H1 (cell line): ENCODE measurements at regions not wholly inside any gene's neighbourhood (a gene's known extent, or its start where the extent isn't known, plus 50 kb on each side); places are given as distances from the start of the nearest gene placed in this dataset.

Experiments
- CTCF ChIA-PET: fragments of 300-600 bp; sonication (Branson Sonifier 250); formaldehyde crosslinking; loops from one replicate; lab custom pipeline; 2021; ENCODE audit not compliant: partially characterized antibody; lab: Charles Lee
- POLR2A ChIA-PET: fragments of 300-600 bp; sonication (Branson Sonifier 250); formaldehyde crosslinking; loops from one replicate; lab custom pipeline; 2021; ENCODE audit warnings: inconsistent platforms; ENCODE audit not compliant: partially characterized antibody; lab: Charles Lee
- DNase-seq, 2 experiments: peaks; one replicate each; pipeline versions ENCODE4 v3.0.0 to v3.0.0-alpha.2; 2010 to 2022; ENCODE audit warnings: low spot score in 2 of 2, low read depth in 1 of 2, mixed read lengths in 1 of 2
- FAIRE-seq: peaks from 2 replicates; lab custom pipeline; 2011; peaks lifted over from hg19 to GRCh38; lab: Jason Lieb, UNC
- H2AFZ ChIP-seq: 2 replicates; pipeline ENCODE4 v1.8.1; 2012; ENCODE audit warnings: low read length, inconsistent platforms
- H2AK5ac ChIP-seq: 2 replicates; pipeline ENCODE4 v1.6.1; 2013; ENCODE audit warnings: low read depth, low read length
- H2BK120ac ChIP-seq: replicated peaks from 2 replicates; pipeline ENCODE3; 2013; ENCODE audit warnings: low read depth, low read length, inconsistent platforms
- H2BK12ac ChIP-seq: 2 replicates; pipeline ENCODE4 v1.6.1; 2013; ENCODE audit warnings: low read depth, low read length
- H2BK15ac ChIP-seq: 2 replicates; pipeline ENCODE4 v1.6.1; 2013; ENCODE audit warnings: low read length
- H2BK20ac ChIP-seq: 2 replicates; pipeline ENCODE4 v1.6.1; 2013; ENCODE audit warnings: low read length
- H2BK5ac ChIP-seq: 2 replicates; pipeline ENCODE4 v1.6.1; 2013; ENCODE audit warnings: low read depth, low read length
- H3K14ac ChIP-seq: 2 replicates; pipeline ENCODE4 v1.6.1; 2013; ENCODE audit warnings: inconsistent platforms; ENCODE audit not compliant: insufficient read length
- H3K18ac ChIP-seq: 2 replicates; pipeline ENCODE4 v1.6.1; 2013; ENCODE audit warnings: low read length; ENCODE audit errors: extremely low read depth
- H3K23ac ChIP-seq: 2 replicates; pipeline ENCODE4 v1.6.1; 2013; ENCODE audit warnings: inconsistent platforms; ENCODE audit not compliant: insufficient read length
- H3K23me2 ChIP-seq: 2 replicates; pipeline ENCODE4 v1.6.1; 2013; ENCODE audit warnings: low read depth, low read length
- H3K27ac ChIP-seq: 2 replicates; pipeline ENCODE4 v1.6.1; 2011; ENCODE audit warnings: low read depth, low read length, inconsistent platforms
- H3K27me3 ChIP-seq, 4 experiments: replicated peaks in 1 of 4; 1 replicate in 1 of 4; 2 replicates in 3 of 4; pipeline versions ENCODE4 v1.6.1 to v1.8.1; 2011 to 2013; ENCODE audit warnings: low read length in 3 of 4, mild to moderate bottlenecking in 3 of 4, inconsistent platforms in 2 of 4, mixed read lengths in 2 of 4, moderate library complexity in 1 of 4; ENCODE audit not compliant: control insufficient read depth in 3 of 4, insufficient read depth in 3 of 4; ENCODE audit errors: extremely low read depth in 1 of 4
- H3K36me3 ChIP-seq, 4 experiments: 2 replicates each; pipeline versions ENCODE4 v1.6.1 to v1.8.1; 2011 to 2013; ENCODE audit warnings: mild to moderate bottlenecking in 4 of 4, low read length in 3 of 4, moderate library complexity in 2 of 4, control low read depth in 1 of 4, inconsistent platforms in 1 of 4; ENCODE audit not compliant: insufficient read depth in 4 of 4, control insufficient read depth in 2 of 4
- H3K4ac ChIP-seq: replicated peaks from 2 replicates; pipeline ENCODE3; 2013; ENCODE audit warnings: low read length, low read depth, mixed read lengths, inconsistent platforms; ENCODE audit not compliant: insufficient read length
- H3K4me1 ChIP-seq, 4 experiments: replicated peaks in 1 of 4; 1 replicate in 1 of 4; 2 replicates in 3 of 4; pipeline versions ENCODE4 v1.6.1 to v1.8.1; 2011 to 2013; ENCODE audit warnings: low read length in 3 of 4, inconsistent platforms in 2 of 4, mixed read lengths in 1 of 4; ENCODE audit not compliant: insufficient read depth in 4 of 4, control insufficient read depth in 3 of 4
- H3K4me2 ChIP-seq, 2 experiments: 2 replicates each; pipeline versions ENCODE4 v1.6.1 to v1.8.1; 2011 to 2013; ENCODE audit warnings: low read depth in 2 of 2, low read length in 2 of 2, control low read depth in 1 of 2, inconsistent platforms in 1 of 2, mild to moderate bottlenecking in 1 of 2; ENCODE audit not compliant: insufficient read depth in 1 of 2
- H3K4me3 ChIP-seq, 4 experiments: fragments of 200-600, 300-600 bp in 1 of 4; sonication (generic), shearing (Covaris generic), sonication (Bioruptor Twin) in 1 of 4; 2 replicates each; pipeline versions ENCODE4 v1.5.1 to v1.8.1; 2011 to 2016; ENCODE audit warnings: low read length in 4 of 4, low read depth in 3 of 4, control low read depth in 2 of 4, inconsistent platforms in 2 of 4, mild to moderate bottlenecking in 2 of 4, mixed read lengths in 1 of 4, moderate library complexity in 1 of 4; ENCODE audit not compliant: insufficient read depth in 2 of 4; ENCODE audit errors: extremely low read depth in 1 of 4
- H3K56ac ChIP-seq: replicated peaks from 2 replicates; pipeline ENCODE3; 2013; ENCODE audit warnings: low read depth, mild to moderate bottlenecking, mixed read lengths, low read length, inconsistent platforms; ENCODE audit not compliant: insufficient read length
- H3K79me1 ChIP-seq: 2 replicates; pipeline ENCODE4 v1.6.1; 2013; ENCODE audit warnings: low read depth, low read length, control low read depth
- H3K79me2 ChIP-seq, 2 experiments: 2 replicates each; pipeline versions ENCODE4 v1.6.1 to v1.8.1; 2012 to 2013; ENCODE audit warnings: low read length in 2 of 2, mild to moderate bottlenecking in 2 of 2, inconsistent platforms in 1 of 2; ENCODE audit not compliant: insufficient read depth in 2 of 2, control insufficient read depth in 1 of 2
- H3K9ac ChIP-seq, 4 experiments: replicated peaks in 1 of 4; 1 replicate in 1 of 4; 2 replicates in 3 of 4; pipeline versions ENCODE4 v1.6.1 to v1.8.1; 2011 to 2013; ENCODE audit warnings: low read depth in 3 of 4, low read length in 3 of 4, control low read depth in 2 of 4, mild to moderate bottlenecking in 2 of 4, moderate library complexity in 2 of 4, inconsistent platforms in 1 of 4; ENCODE audit errors: extremely low read depth in 1 of 4
- H3K9me3 ChIP-seq, 2 experiments: 2 replicates each; pipeline versions ENCODE4 v1.6.1 to v1.8.1; 2012 to 2013; ENCODE audit warnings: mild to moderate bottlenecking in 2 of 2, moderate library complexity in 2 of 2, control low read depth in 1 of 2, inconsistent platforms in 1 of 2, low read depth in 1 of 2, low read length in 1 of 2, mixed read lengths in 1 of 2; ENCODE audit not compliant: insufficient read depth in 2 of 2
- H4K20me1 ChIP-seq, 2 experiments: replicated peaks in 1 of 2; 2 replicates each; pipeline versions ENCODE3 to v1.8.1; 2011 to 2013; ENCODE audit warnings: inconsistent platforms in 2 of 2, low read length in 2 of 2, mild to moderate bottlenecking in 1 of 2; ENCODE audit not compliant: insufficient read depth in 2 of 2, control insufficient read depth in 1 of 2
- H4K5ac ChIP-seq: 2 replicates; pipeline ENCODE4 v1.6.1; 2013; ENCODE audit warnings: low read length, low read depth, mixed read lengths, inconsistent platforms; ENCODE audit not compliant: insufficient read length
- H4K8ac ChIP-seq: 2 replicates; pipeline ENCODE4 v1.8.0; 2013; ENCODE audit warnings: mild to moderate bottlenecking, moderate library complexity, low read length, inconsistent platforms; ENCODE audit not compliant: insufficient read depth; ENCODE audit errors: extremely low read depth
- H4K91ac ChIP-seq: replicated peaks from 2 replicates; pipeline ENCODE3; 2013; ENCODE audit warnings: low read length, mixed read lengths, inconsistent platforms; ENCODE audit not compliant: insufficient read length
- BACH1 ChIP-seq: IDR thresholded peaks from 2 replicates; pipeline ENCODE4 v1.6.1; 2012; ENCODE audit warnings: low read length, improper control_type of control experiment
- BCL11A ChIP-seq, 2 experiments: IDR thresholded peaks; one replicate each; pipeline ENCODE4 v1.6.1; 2011; ENCODE audit warnings: low read depth in 2 of 2, low read length in 2 of 2, mild to moderate bottlenecking in 2 of 2
- CTBP2 ChIP-seq: IDR thresholded peaks from 2 replicates; pipeline ENCODE4 v1.7.0; 2011; ENCODE audit warnings: borderline replicate concordance, mild to moderate bottlenecking, moderate library complexity, mixed read lengths, low read length; ENCODE audit not compliant: insufficient read depth, insufficient read length
- SIN3A ChIP-seq, 2 experiments: IDR thresholded peaks in 1 of 2; conservative IDR thresholded peaks in 1 of 2; 2 replicates each; pipeline ENCODE4 v1.6.1; 2011 to 2012; ENCODE audit warnings: low read length in 2 of 2, improper control_type of control experiment in 1 of 2, low read depth in 1 of 2, mild to moderate bottlenecking in 1 of 2
- ZNF274 ChIP-seq: IDR thresholded peaks from 2 replicates; pipeline ENCODE4 v1.7.0; 2012; ENCODE audit warnings: low read length, borderline replicate concordance; ENCODE audit errors: extremely low read depth
- WGBS, 2 experiments: shearing (Covaris generic) in 1 of 2; methylation state at CpG; one replicate each; pipeline versions ENCODE4 v1.1.6 to v1.1.7; 2013 to 2015; ENCODE audit warnings: low lambda C conversion rate in 2 of 2, mixed read lengths in 2 of 2, inconsistent platforms in 1 of 2, low coverage in 1 of 2, missing lambda C conversion rate in 1 of 2; ENCODE audit not compliant: insufficient replicate concordance in 2 of 2, insufficient coverage in 1 of 2, insufficient read length in 1 of 2; ENCODE audit errors: extremely low coverage in 1 of 2, missing lambda C conversion rate in 1 of 2; 5-methylcytosine and 5-hydroxymethylcytosine counted together
- TF ChIP-seq, protein P1 (sequence below): IDR thresholded peaks from 2 replicates; pipeline ENCODE4 v1.6.1; 2012; ENCODE audit warnings: inconsistent platforms
- TF ChIP-seq, protein P2 (sequence below), 3 experiments: IDR thresholded peaks; 1 replicate in 2 of 3; 2 replicates in 1 of 3; pipeline versions ENCODE4 v1.5.1 to v1.6.1; 2011; ENCODE audit warnings: low read length in 3 of 3, mild to moderate bottlenecking in 3 of 3, inconsistent platforms in 2 of 3, low read depth in 1 of 3, moderate library complexity in 1 of 3; ENCODE audit not compliant: insufficient read depth in 1 of 3; ENCODE audit errors: control extremely low read depth in 1 of 3
- TF ChIP-seq, protein P3 (sequence below): IDR thresholded peaks from 2 replicates; pipeline ENCODE4 v1.6.1; 2011; ENCODE audit warnings: low read length, improper control_type of control experiment

DNA sequence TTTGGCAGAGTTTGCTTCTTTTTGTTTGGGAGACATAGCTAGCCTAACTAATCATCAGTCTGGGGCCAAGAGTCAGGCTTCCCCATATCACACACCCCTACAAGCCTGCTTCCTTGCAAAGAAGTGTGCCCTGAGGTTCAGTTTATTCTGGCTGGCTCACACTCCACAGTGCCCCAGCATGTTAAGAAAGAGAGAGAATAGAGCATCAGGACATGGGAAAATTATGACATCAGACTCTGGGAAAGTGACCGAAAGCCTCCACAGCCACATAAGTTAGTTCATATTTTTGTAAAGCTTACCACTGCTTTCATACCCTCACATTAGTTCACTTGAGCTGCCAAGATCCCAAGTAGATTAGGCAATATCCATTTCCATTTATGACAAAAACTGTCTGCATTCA lies 63.0 kb upstream of the CFAP161 start:
- POLR2A ChIA-PET, result interaction anchor here (0.7 kb wide), 1 partner anchor 10 kb away, joined by 3 read pairs; no protein-coding TSS in a partner anchor

More for the DNA sequence above, 63.0 kb upstream of the CFAP161 start:
- Histone ChIP-seq H3K9ac (no peak overlapping the region), H4K8ac (no peak overlapping the region), H3K4me3 (no peak overlapping the region), H3K36me3 (no peaks in the 10 kb centered on the region), H2AFZ (no peak overlapping the region), H3K18ac (no peak overlapping the region), H3K14ac (no peak overlapping the region), H2BK120ac (no peak overlapping the region), H2BK5ac (no peak overlapping the region), H3K23ac (no peak overlapping the region), H3K27me3 (no peaks in the 10 kb centered on the region), H3K56ac (no peak overlapping the region), H3K4me2 (no peak overlapping the region), H2BK20ac (no peak overlapping the region), H3K4me1 (no peaks in the 10 kb centered on the region), H3K79me1 (no peaks in the 10 kb centered on the region), H3K9me3 (no peaks in the 10 kb centered on the region), H2AK5ac (no peak overlapping the region), H2BK15ac (no peak overlapping the region), H4K91ac (no peak overlapping the region), H4K20me1 (no peaks in the 10 kb centered on the region), H4K5ac (no peak overlapping the region), H2BK12ac (no peak overlapping the region), H3K79me2 (no peaks in the 10 kb centered on the region), H3K23me2 (no peaks in the 10 kb centered on the region), H3K27ac (no peak overlapping the region), H3K4ac (no peak overlapping the region)
- DNase-seq, result peak in 1 of 2 experiments; percentile 10
- TF ChIP-seq CTBP2, result no peak
- TF ChIP-seq, protein P1, sequence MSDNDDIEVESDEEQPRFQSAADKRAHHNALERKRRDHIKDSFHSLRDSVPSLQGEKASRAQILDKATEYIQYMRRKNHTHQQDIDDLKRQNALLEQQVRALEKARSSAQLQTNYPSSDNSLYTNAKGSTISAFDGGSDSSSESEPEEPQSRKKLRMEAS, result no peak
- TF ChIP-seq, protein P2, sequence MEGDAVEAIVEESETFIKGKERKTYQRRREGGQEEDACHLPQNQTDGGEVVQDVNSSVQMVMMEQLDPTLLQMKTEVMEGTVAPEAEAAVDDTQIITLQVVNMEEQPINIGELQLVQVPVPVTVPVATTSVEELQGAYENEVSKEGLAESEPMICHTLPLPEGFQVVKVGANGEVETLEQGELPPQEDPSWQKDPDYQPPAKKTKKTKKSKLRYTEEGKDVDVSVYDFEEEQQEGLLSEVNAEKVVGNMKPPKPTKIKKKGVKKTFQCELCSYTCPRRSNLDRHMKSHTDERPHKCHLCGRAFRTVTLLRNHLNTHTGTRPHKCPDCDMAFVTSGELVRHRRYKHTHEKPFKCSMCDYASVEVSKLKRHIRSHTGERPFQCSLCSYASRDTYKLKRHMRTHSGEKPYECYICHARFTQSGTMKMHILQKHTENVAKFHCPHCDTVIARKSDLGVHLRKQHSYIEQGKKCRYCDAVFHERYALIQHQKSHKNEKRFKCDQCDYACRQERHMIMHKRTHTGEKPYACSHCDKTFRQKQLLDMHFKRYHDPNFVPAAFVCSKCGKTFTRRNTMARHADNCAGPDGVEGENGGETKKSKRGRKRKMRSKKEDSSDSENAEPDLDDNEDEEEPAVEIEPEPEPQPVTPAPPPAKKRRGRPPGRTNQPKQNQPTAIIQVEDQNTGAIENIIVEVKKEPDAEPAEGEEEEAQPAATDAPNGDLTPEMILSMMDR (IDR thresholded peaks at IDR 0.05; ENCODE audit: control extremely low read depth in 1 of 3, insufficient read depth in 1 of 3, low read depth in 1 of 3, low read length in 3 of 3), result no peak
- no peak for TF ChIP-seq SIN3A (conservative IDR thresholded peaks at IDR 0.05 in 1 of 2, IDR thresholded peaks at IDR 0.05 in 1 of 2; ENCODE audit: low read depth in 1 of 2, low read length in 2 of 2)
- no peak for TF ChIP-seq BACH1
- no peak for TF ChIP-seq ZNF274
- TF ChIP-seq, protein P3, sequence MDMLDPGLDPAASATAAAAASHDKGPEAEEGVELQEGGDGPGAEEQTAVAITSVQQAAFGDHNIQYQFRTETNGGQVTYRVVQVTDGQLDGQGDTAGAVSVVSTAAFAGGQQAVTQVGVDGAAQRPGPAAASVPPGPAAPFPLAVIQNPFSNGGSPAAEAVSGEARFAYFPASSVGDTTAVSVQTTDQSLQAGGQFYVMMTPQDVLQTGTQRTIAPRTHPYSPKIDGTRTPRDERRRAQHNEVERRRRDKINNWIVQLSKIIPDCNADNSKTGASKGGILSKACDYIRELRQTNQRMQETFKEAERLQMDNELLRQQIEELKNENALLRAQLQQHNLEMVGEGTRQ, result no peak
- TF ChIP-seq BCL11A (IDR thresholded peaks at IDR 0.05; ENCODE audit: low read depth in 2 of 2, low read length in 2 of 2), result no peak
- WGBS, 2 experiments, result 94% methylated on average over 1 of the region's 1 CpG; no CpG with 5 or more reads in 1 of the 2 experiments
- no peak for FAIRE-seq
- CTCF ChIA-PET, result no interaction called here
